ENCODE measurements at regions not wholly inside any gene's neighbourhood (a gene's known extent, or its start where the extent isn't known, plus 50 kb on each side); places are given as distances from the start of the nearest gene placed in this dataset.

- Histone ChIP-seq H3K27me3 (ENCODE audit: control insufficient read depth, insufficient read depth, low read length) (no peaks in the 10 kb centered on the region), H3K9me3 (ENCODE audit: control insufficient read depth, insufficient read depth, low read length) (peaks cover 6% of the 10 kb centered on the region; the same call in 1 of the 2 replicates), H3K27ac (ENCODE audit: low read depth, low read length) (no peak overlapping the region), H3K4me3 (ENCODE audit: low read depth, low read length) (no peak overlapping the region)
- no peak for DNase-seq (ENCODE audit: low read depth, low spot score)
- ChIA-PET CTCF (no interaction called here), POLR2A (no interaction called here)
- no peak for TF ChIP-seq CTCF (IDR thresholded peaks at IDR 0.05; ENCODE audit: low read depth, low read length)
Measured at GRCh38 chr2:125085904-125086303, 1060.8 kb downstream of the CNTNAP5 start.

- DNase-seq (ENCODE audit: low read depth, low spot score): no peak
- CTCF ChIA-PET: no interaction called here
- no peaks in the 10 kb centered on the region for H3K27me3 ChIP-seq (ENCODE audit: control insufficient read depth, insufficient read depth, low read length)
- H3K27ac ChIP-seq (ENCODE audit: low read depth, low read length): no peak overlapping the region
- POLR2A ChIA-PET: no interaction called here
- TF ChIP-seq CTCF (IDR thresholded peaks at IDR 0.05; ENCODE audit: low read depth, low read length): no peak
- H3K9me3 ChIP-seq (ENCODE audit: control insufficient read depth, insufficient read depth, low read length): peaks cover 6% of the 10 kb centered on the region; the same call in 1 of the 2 replicates
- no peak overlapping the region for H3K4me3 ChIP-seq (ENCODE audit: low read depth, low read length)
Measured at GRCh38 chr2:125086313-125087184, 1061.5 kb downstream of the CNTNAP5 start.

- no peak overlapping the region for H3K27ac ChIP-seq (ENCODE audit: low read depth, low read length)
- CTCF ChIA-PET: no interaction called here
- no peak for DNase-seq (ENCODE audit: low read depth, low spot score)
- H3K27me3 ChIP-seq (ENCODE audit: control insufficient read depth, insufficient read depth, low read length): no peaks in the 10 kb centered on the region
- POLR2A ChIA-PET: no interaction called here
- no peak for TF ChIP-seq CTCF (IDR thresholded peaks at IDR 0.05; ENCODE audit: low read depth, low read length)
- peaks cover 3% of the 10 kb centered on the region; the same call in 1 of the 2 replicates for H3K9me3 ChIP-seq (ENCODE audit: control insufficient read depth, insufficient read depth, low read length)
- H3K4me3 ChIP-seq (ENCODE audit: low read depth, low read length): no peak overlapping the region
Measured at GRCh38 chr2:125092276-125093009, 1067.4 kb downstream of the CNTNAP5 start.

- H3K9me3 ChIP-seq (ENCODE audit: control insufficient read depth, insufficient read depth, low read length): no peaks in the 10 kb centered on the region
- DNase-seq (ENCODE audit: low read depth, low spot score): no peak
Measured at GRCh38 chr2:125095826-125096225, 1070.7 kb downstream of the CNTNAP5 start.

More at GRCh38 chr2:125095826-125096225, 1070.7 kb downstream of the CNTNAP5 start:
- CTCF ChIA-PET: interaction anchor here (0.6 kb wide), 1 partner anchor 651 kb away, joined by 6 read pairs; no protein-coding TSS in a partner anchor
- POLR2A ChIA-PET: no interaction called here
- H3K27me3 ChIP-seq (ENCODE audit: control insufficient read depth, insufficient read depth, low read length): no peaks in the 10 kb centered on the region
- no peak overlapping the region for H3K27ac ChIP-seq (ENCODE audit: low read depth, low read length)
- H3K4me3 ChIP-seq (ENCODE audit: low read depth, low read length): no peak overlapping the region
- TF ChIP-seq CTCF (IDR thresholded peaks at IDR 0.05; ENCODE audit: low read depth, low read length): no peak
